ENCODE measurements at regions not wholly inside any gene's neighbourhood (a gene's known extent, or its start where the extent isn't known, plus 50 kb on each side); places are given as distances from the start of the nearest gene placed in this dataset.

GRCh38 chr4:62145276-62145675 is 945.1 kb downstream of the ADGRL3 start:
- intact Hi-C loops (cut with DNase I), result no loop called here
- DNase-seq, result no peak
- ATAC-seq (ENCODE audit: poor library complexity), result peak; percentile 64

- intact Hi-C loops (cut with DNase I), result no loop called here
- ATAC-seq (ENCODE audit: poor library complexity) (peak; percentile 36), DNase-seq (no peak)
Observed at GRCh38 chr4:62144431-62144830, 944.3 kb downstream of the ADGRL3 start.

GRCh38 chr4:62135565-62136156 is 935.5 kb downstream of the ADGRL3 start:
- intact Hi-C loops (cut with DNase I), result no loop called here
- ATAC-seq (ENCODE audit: poor library complexity) (peak; percentile 18), DNase-seq (no peak)

- ATAC-seq (ENCODE audit: poor library complexity) (peak; percentile 89), DNase-seq (no peak)
- intact Hi-C loops (cut with DNase I), result no loop called here
Observed at GRCh38 chr4:62133977-62134376, 933.9 kb downstream of the ADGRL3 start.

- intact Hi-C loops (cut with DNase I), result no loop called here
- peak; percentile 87 for ATAC-seq (ENCODE audit: poor library complexity)
- no peak for DNase-seq
Observed at GRCh38 chr4:62133101-62133897, 933.2 kb downstream of the ADGRL3 start.

- intact Hi-C loops (cut with DNase I), result no loop called here
- DNase-seq, result no peak
- ATAC-seq (ENCODE audit: poor library complexity), result no peak
Observed at GRCh38 chr4:62131049-62131448, 930.9 kb downstream of the ADGRL3 start.

GRCh38 chr4:62130637-62131036 is 930.5 kb downstream of the ADGRL3 start:
- ATAC-seq (ENCODE audit: poor library complexity) (no peak), DNase-seq (no peak)
- intact Hi-C loops (cut with DNase I), result no loop called here

- DNase-seq (no peak), ATAC-seq (ENCODE audit: poor library complexity) (no peak)
- intact Hi-C loops (cut with DNase I), result no loop called here
Observed at GRCh38 chr4:62130230-62130629, 930.1 kb downstream of the ADGRL3 start.

All from Right ventricle myocardium superior (tissue), 1 donor.